Aorta (tissue), 5 donors: ENCODE measurements at regions not wholly inside any gene's neighbourhood (a gene's known extent, or its start where the extent isn't known, plus 50 kb on each side); places are given as distances from the start of the nearest gene placed in this dataset.

Experiments
- ATAC-seq: fragments of 200-7000 bp; cut with Tn5 transposase; one replicate; pipeline ENCODE4 v1.9.1; 2022; ENCODE audit warnings: moderate library complexity; ENCODE audit not compliant: low FRiP score
- DNase-seq, 2 donors: peaks; one replicate each; pipeline ENCODE4 v3.0.0-alpha.2; 2020
- H3K27ac ChIP-seq, 2 donors: one replicate each; pipeline ENCODE4 v1.5.1; 2013; ENCODE audit warnings: low read length in 2 of 2, mild to moderate bottlenecking in 2 of 2, moderate library complexity in 2 of 2, control low read depth in 1 of 2, inconsistent platforms in 1 of 2, low read depth in 1 of 2
- H3K27me3 ChIP-seq, 2 donors: one replicate each; pipeline ENCODE4 v1.6.1; 2013; ENCODE audit warnings: control low read depth in 1 of 2, low read length in 1 of 2, mild to moderate bottlenecking in 1 of 2, moderate library complexity in 1 of 2; ENCODE audit not compliant: insufficient read depth in 2 of 2, control insufficient read depth in 1 of 2
- H3K36me3 ChIP-seq, 2 donors: one replicate each; pipeline ENCODE4 v1.6.1; 2013; ENCODE audit warnings: control low read depth in 1 of 2, low read length in 1 of 2, mild to moderate bottlenecking in 1 of 2; ENCODE audit not compliant: insufficient read depth in 2 of 2, control insufficient read depth in 1 of 2
- H3K4me1 ChIP-seq, 2 donors: one replicate each; pipeline ENCODE4 v1.6.1; 2013; ENCODE audit warnings: low read length in 2 of 2, control low read depth in 1 of 2, mild to moderate bottlenecking in 1 of 2, moderate library complexity in 1 of 2; ENCODE audit not compliant: insufficient read depth in 2 of 2, control insufficient read depth in 1 of 2
- H3K4me3 ChIP-seq, 2 donors: one replicate each; pipeline ENCODE4 v1.5.1; 2013; ENCODE audit warnings: low read length in 2 of 2, control low read depth in 1 of 2, mild to moderate bottlenecking in 1 of 2
- H3K9me3 ChIP-seq: one replicate; pipeline ENCODE4 v1.6.1; 2013; ENCODE audit warnings: mild to moderate bottlenecking, low read length; ENCODE audit not compliant: control insufficient read depth
- WGBS, 2 donors: extraction: QIAGEN DNeasy Blood & Tissue Kit; methylation state at CpG; one replicate each; pipeline ENCODE4 v1.1.7; 2013; 5-methylcytosine and 5-hydroxymethylcytosine counted together
- intact Hi-C, 2 donors: fragments of 100-400 bp; cut with DNase I; formaldehyde crosslinking; loops; one replicate each; pipeline versions ENCODE4 v1.14.2 to v1.15.0; 2022
- donor health status: healthy with polysubstance abuse.
- donor health status: Bipolar disorder and iron deficiency.
- donor health status: DM: no; HTN: no; CAD: no.
- donor health status: DM: no; HTN: no; CAD: no.
- donor health status: DM: yes; HTN: yes; CAD: no.

- H3K36me3 ChIP-seq = no peaks in the 10 kb centered on the region
- ATAC-seq (no peak), DNase-seq (no peak)
- no peaks in the 10 kb centered on the region for H3K9me3 ChIP-seq
- no peak overlapping the region for H3K4me3 ChIP-seq
- H3K27me3 ChIP-seq = no peaks in the 10 kb centered on the region
- no peaks in the 10 kb centered on the region for H3K4me1 ChIP-seq
- 10 to 25% methylated on average over 3 of the region's 3 CpGs for WGBS, 2 donors
- no peak overlapping the region for H3K27ac ChIP-seq
- intact Hi-C loops = no loop called here
These were observed 142.1 kb upstream of the COL11A1 start for GRCh38 chr1:103250441-103250861.

DNA sequence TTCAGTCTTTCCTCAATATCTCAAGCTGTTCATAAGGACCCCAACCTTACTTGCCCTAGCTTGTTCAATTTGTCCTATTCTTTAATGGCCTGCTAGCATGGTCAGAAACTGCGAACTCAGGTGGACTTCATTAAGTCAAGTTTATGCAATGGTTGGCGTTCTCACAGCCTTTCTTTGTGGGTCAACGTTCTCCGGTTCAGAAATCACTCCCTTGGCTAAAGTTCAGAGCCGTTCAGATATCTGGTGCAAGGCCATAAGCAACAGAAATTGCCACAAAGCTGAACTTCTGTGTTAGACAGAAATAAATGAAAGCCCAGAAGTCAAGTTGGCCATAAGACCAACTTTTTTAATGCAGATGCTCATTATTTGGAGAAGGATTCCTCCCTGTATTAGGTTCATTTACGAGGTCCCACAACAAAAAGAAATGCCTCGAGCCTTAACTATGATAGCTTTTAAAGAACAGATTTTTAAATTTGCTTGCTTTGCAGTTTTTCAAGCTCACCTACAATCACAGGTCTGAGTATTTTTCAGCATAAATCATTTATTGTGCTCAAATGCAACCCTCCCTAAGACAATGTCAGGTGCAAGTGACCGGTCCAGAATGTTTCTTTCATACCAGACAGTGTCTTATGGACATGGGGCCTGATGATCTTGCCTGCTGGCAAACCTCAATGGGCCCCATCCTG lies 140.2 kb upstream of the COL11A1 start:
- intact Hi-C loops = no loop called here
- no peaks in the 10 kb centered on the region for H3K4me1 ChIP-seq
- H3K36me3 ChIP-seq = no peaks in the 10 kb centered on the region
- WGBS, 2 donors = 66% methylated on average over 8 of the region's 8 CpGs
- no peak overlapping the region for H3K4me3 ChIP-seq
- H3K27ac ChIP-seq = no peak overlapping the region
- H3K27me3 ChIP-seq = no peaks in the 10 kb centered on the region
- no peak for DNase-seq
- ATAC-seq = no peak
- no peaks in the 10 kb centered on the region for H3K9me3 ChIP-seq

DNA sequence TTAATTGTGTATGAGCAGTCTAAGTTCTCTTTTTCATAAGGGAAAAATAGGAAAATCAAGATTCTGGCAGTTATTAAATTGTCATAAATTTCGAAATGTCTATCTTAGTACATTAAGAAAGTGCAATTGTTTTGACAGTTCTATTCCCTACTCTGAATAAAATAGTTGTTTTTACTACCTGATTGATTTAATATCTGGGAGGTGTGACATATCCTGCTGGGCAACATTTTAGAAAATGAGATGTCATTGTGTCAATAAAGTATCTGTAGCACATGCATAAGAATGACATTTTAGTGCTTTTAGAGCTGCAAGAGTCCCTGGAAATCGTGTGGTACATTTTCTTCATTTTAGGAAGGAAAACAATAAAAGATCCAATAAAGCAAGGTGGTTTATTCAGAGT lies 139.2 kb upstream of the COL11A1 start:
- WGBS, 2 donors = 25% methylated on average over 2 of the region's 2 CpGs
- H3K4me1 ChIP-seq = no peaks in the 10 kb centered on the region
- no peaks in the 10 kb centered on the region for H3K9me3 ChIP-seq
- no peak overlapping the region for H3K4me3 ChIP-seq
- no peak for DNase-seq
- no peak for ATAC-seq
- intact Hi-C loops = no loop called here
- no peak overlapping the region for H3K27ac ChIP-seq
- no peaks in the 10 kb centered on the region for H3K27me3 ChIP-seq
- no peaks in the 10 kb centered on the region for H3K36me3 ChIP-seq

DNA sequence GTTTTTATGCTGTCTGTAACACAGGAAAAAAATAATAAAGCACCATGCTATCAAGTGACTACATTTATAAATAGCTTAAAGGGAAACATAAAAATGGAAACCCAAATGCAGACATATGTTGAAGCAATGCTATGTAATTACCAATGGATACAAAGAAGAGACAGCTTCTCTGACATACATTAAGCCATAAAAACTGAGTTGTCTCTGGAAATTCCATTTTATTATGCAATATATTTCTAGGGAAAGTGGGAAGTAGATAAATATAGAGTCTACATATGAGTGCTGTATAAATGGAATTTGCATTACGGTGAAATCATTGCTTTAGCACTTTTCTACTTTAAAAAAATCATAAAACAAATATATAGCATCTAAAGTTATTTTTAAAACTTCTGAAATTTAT lies 135.2 kb upstream of the COL11A1 start:
- Histone ChIP-seq H3K4me1 (no peaks in the 10 kb centered on the region), H3K36me3 (no peaks in the 10 kb centered on the region), H3K9me3 (no peaks in the 10 kb centered on the region), H3K27ac (no peak overlapping the region), H3K4me3 (no peak overlapping the region), H3K27me3 (no peaks in the 10 kb centered on the region)
- no peak for DNase-seq
- ATAC-seq = no peak
- 3 to 8% methylated on average over 1 of the region's 1 CpG for WGBS, 2 donors
- intact Hi-C loops = no loop called here

GRCh38 chr1:103239034-103239433 lies 130.7 kb upstream of the COL11A1 start:
- intact Hi-C loops = no loop called here
- Histone ChIP-seq H3K36me3 (no peaks in the 10 kb centered on the region), H3K27ac (no peak overlapping the region), H3K27me3 (no peaks in the 10 kb centered on the region), H3K9me3 (peaks cover 1% of the 10 kb centered on the region), H3K4me3 (no peak overlapping the region), H3K4me1 (no peaks in the 10 kb centered on the region)
- DNase-seq = no peak
- no peak for ATAC-seq

DNA sequence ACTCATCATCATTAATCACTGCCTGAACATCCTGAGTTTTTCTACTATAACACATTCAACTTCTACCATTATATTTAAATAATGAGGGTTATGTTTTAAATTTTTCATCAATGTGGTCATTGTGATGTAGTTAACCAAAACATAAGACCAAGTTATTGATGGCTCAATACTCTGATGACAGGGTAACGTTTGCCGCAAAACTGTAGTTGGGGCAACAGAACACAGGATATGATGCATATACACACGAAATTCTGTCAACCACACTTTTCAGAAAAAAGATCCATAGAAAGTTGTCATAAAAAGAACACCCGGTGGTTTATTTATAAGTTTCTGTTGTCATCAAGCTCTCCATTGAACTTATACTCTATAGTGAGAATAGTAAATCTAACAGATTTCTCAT lies 121.7 kb upstream of the COL11A1 start:
- DNase-seq (no peak), ATAC-seq (no peak)
- WGBS, 2 donors = 34 to 50% methylated on average over 4 of the region's 4 CpGs
- no peak overlapping the region for H3K27ac ChIP-seq
- H3K9me3 ChIP-seq = no peaks in the 10 kb centered on the region
- intact Hi-C loops = no loop called here
- H3K27me3 ChIP-seq = no peaks in the 10 kb centered on the region
- H3K36me3 ChIP-seq = no peaks in the 10 kb centered on the region
- H3K4me3 ChIP-seq = no peak overlapping the region
- no peaks in the 10 kb centered on the region for H3K4me1 ChIP-seq

GRCh38 chr1:103220631-103221041 lies 112.3 kb upstream of the COL11A1 start:
- 13 to 16% methylated on average over 1 of the region's 1 CpG for WGBS, 2 donors

GRCh38 chr1:103218821-103219220 lies 110.5 kb upstream of the COL11A1 start:
- no peak overlapping the region for H3K27ac ChIP-seq
- H3K4me1 ChIP-seq = no peaks in the 10 kb centered on the region
- H3K36me3 ChIP-seq = no peaks in the 10 kb centered on the region
- intact Hi-C loops = no loop called here
- H3K4me3 ChIP-seq = no peak overlapping the region
- DNase-seq (no peak), ATAC-seq (no peak)
- 51 to 52% methylated on average over 1 of the region's 1 CpG for WGBS, 2 donors
- H3K27me3 ChIP-seq = no peaks in the 10 kb centered on the region
- no peaks in the 10 kb centered on the region for H3K9me3 ChIP-seq

More at GRCh38 chr1:103220631-103221041, 112.3 kb upstream of the COL11A1 start:
- DNase-seq (no peak), ATAC-seq (no peak)
- no peaks in the 10 kb centered on the region for H3K9me3 ChIP-seq
- H3K27ac ChIP-seq = no peak overlapping the region
- no peaks in the 10 kb centered on the region for H3K27me3 ChIP-seq
- intact Hi-C loops = no loop called here
- no peaks in the 10 kb centered on the region for H3K4me1 ChIP-seq
- no peak overlapping the region for H3K4me3 ChIP-seq
- H3K36me3 ChIP-seq = no peaks in the 10 kb centered on the region

DNA sequence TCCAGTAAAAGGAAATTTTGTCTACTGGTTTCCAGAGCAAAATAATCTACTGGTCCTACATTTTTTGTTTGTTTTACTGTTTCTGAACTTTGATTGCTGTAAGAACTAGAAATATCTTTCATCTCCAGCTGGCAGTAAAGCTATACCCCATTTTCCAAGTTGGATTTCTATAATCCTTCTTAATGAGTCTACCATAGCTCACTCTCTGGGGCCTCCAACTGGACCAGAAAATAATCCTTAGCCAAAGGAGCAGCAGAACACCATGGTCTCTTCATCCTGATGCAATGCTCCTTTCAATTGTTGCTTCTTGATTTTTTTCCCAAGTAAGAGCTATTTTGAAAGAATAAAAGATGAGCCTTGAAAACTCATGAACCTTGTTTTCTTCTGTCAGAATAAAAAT lies 110.0 kb upstream of the COL11A1 start:
- Histone ChIP-seq H3K4me3 (no peak overlapping the region), H3K27ac (no peak overlapping the region), H3K9me3 (no peaks in the 10 kb centered on the region), H3K27me3 (no peaks in the 10 kb centered on the region), H3K4me1 (no peaks in the 10 kb centered on the region), H3K36me3 (no peaks in the 10 kb centered on the region)
- ATAC-seq (no peak), DNase-seq (no peak)
- intact Hi-C loops = no loop called here
